GM18502 (cell line): ENCODE measurements at regions not wholly inside any gene's neighbourhood (a gene's known extent, or its start where the extent isn't known, plus 50 kb on each side); places are given as distances from the start of the nearest gene placed in this dataset.

ENCODE experiments used
- ATAC-seq: cut with Tn5 transposase; IDR thresholded peaks from one replicate; pipeline ENCODE4 v1.9.1; 2021; ENCODE audit warnings: mild to moderate bottlenecking; ENCODE audit not compliant: unreplicated experiment, poor library complexity

DNA sequence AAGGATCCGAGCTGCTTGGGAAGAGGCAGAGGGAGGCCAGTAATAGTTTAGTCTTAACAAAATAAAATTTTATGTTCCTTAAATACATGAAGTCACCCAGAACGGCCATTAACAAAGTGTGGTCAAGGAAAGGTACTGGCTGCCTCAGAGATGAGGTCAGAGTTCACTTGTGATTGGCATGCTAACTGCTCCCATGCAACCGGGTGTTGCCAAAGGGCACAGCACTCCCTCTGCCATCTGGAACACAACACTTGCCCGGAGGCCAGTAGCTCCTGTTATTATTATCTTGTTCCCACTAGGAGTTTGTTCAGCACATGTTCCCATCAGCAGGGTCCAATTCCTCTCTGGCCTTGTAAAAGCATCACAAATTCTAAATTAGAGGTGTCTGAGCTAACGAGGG, 207.0 kb downstream of the CYP26B1 start:
- no peak for ATAC-seq

GRCh38 chr2:71939588-71940535, 207.8 kb downstream of the CYP26B1 start:
- ATAC-seq, result no peak

- ATAC-seq, result no peak
Observed at GRCh38 chr2:71938659-71939587, 208.7 kb downstream of the CYP26B1 start.

GRCh38 chr2:71938108-71938507, 209.6 kb downstream of the CYP26B1 start:
- ATAC-seq, result no peak

DNA sequence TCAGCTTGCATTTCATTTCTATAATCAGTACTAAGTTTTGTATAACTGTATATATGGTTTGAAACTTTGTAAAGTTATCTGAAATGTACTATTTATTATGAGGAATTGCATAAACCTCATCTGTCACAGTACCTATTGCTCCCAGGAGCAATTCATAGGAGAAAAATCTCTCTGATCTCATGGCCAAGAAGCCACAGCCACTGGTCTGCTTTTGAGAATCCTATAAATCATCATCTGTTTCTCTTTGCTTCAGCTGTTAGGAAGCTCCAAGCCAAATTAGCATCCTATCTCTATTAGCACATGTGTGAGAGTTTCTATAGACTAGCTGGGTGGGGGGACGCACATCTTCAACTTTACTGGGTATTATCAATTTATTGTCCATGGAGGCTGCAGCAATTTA, 210.3 kb downstream of the CYP26B1 start:
- no peak for ATAC-seq

DNA sequence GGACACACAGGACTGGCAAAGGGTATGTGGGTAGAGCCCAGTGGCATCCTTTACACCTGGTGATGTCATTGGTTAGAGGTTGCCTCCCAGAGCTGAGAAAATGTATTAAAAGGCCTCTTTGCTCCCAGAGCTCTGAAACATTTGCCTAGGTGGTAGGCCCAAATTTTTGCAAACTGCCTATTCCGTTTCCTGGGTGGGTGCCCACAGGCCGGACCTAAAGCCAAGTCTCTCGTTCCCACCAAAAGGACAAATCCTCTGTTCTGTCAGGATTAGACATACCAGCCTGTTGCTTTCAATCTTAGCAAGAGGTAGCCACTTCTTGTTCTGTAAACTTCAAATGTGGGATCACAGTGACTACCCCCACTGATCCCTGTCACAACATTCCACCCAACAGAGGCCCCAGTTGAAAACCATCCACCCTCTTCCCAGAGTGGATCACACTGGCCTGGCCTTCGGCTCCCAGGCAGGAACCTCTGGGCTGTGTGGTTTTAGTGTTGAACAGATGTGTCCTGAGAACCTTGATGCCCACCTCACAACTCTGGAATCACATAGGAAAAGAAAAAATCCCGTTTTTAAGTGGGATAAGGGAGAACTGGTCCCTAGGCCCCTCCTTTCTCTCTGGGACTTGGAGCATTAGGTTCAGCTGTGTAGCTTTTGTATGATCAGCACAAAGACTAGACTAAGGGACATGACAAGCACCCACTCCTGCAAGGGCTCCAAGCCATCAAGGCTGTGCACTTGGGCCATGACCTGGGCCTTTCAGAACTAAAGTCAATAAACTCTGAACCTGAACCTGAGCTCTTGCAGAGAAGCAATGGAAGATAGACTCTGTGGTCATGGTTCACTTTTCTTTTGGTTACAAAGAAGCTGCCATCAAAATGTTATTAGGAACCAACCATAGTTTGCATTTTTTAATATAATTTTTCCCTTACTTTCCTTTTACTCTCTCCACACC, 211.3 kb downstream of the CYP26B1 start:
- ATAC-seq, result no peak

DNA sequence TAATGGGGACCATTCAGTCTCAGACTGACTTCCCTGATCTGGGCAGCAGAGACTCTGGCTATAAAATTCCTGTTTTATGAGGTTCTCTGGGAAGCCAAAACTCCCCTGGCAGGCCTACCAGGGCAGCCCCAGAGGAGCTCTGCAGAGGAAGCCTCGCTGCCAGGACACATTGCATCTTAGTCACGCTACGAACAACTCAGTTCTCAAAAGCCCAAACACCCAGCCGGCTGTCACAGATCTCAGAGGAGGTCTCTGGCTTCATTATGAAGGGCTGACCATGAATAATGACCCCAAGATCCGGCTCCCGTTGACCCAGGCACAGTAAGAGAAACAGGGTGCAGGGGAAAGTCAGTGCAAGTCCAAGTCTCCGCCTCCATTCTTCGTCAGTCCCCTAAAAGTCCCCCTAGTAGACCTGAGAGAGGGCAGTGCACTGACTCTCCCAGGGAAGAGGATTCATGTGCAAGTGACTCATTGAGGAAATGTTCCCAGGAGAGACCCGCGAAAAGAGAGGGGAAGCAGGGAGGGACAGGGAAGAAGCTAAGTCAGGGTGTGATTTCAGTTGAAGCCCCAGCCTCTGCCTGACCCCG, 212.3 kb downstream of the CYP26B1 start:
- ATAC-seq, result no peak

GRCh38 chr2:71934595-71935261, 212.9 kb downstream of the CYP26B1 start:
- no peak for ATAC-seq

- ATAC-seq, result no peak
Observed at GRCh38 chr2:71934320-71934593, 213.4 kb downstream of the CYP26B1 start.

GRCh38 chr2:71933467-71934319, 214.0 kb downstream of the CYP26B1 start:
- no peak for ATAC-seq

DNA sequence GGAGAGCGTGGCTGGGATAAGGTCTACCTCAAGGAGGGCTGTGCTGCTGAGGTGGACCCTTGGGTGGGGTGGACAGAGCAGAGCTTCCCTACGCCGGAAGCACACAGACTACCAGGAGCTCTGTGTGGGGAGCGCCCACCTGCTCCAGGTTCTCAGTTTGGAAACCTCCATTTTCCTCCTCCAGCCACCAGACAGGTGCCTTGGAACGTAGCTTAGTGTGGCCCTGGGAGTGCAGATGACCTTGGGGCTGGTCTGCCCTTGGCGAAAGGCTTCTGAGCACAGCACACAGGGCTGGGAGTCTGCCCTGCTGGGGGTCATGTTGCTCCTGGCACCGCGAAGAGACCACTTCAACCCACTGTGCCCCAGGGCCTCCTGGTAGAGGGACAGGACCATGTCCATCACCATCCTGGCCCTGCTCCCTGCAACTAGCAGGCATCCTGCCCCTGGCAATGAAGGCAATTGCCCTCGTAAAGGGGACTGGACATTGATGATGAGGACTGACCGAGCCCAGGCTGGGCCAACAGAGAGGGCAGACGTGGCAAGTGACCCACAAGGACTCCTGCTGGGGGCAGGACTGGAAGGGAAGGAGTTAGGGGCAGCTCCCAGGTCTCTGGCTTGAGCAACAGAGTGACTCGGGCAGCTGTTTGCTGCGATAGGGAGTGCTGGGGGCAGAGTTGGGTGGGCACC, 214.7 kb downstream of the CYP26B1 start:
- no peak for ATAC-seq

- ATAC-seq, result no peak
Observed at GRCh38 chr2:71932037-71932779, 215.5 kb downstream of the CYP26B1 start.

GRCh38 chr2:71930049-71930681, 217.5 kb downstream of the CYP26B1 start:
- ATAC-seq, result no peak

GRCh38 chr2:71929482-71929772, 218.2 kb downstream of the CYP26B1 start:
- ATAC-seq, result no peak

DNA sequence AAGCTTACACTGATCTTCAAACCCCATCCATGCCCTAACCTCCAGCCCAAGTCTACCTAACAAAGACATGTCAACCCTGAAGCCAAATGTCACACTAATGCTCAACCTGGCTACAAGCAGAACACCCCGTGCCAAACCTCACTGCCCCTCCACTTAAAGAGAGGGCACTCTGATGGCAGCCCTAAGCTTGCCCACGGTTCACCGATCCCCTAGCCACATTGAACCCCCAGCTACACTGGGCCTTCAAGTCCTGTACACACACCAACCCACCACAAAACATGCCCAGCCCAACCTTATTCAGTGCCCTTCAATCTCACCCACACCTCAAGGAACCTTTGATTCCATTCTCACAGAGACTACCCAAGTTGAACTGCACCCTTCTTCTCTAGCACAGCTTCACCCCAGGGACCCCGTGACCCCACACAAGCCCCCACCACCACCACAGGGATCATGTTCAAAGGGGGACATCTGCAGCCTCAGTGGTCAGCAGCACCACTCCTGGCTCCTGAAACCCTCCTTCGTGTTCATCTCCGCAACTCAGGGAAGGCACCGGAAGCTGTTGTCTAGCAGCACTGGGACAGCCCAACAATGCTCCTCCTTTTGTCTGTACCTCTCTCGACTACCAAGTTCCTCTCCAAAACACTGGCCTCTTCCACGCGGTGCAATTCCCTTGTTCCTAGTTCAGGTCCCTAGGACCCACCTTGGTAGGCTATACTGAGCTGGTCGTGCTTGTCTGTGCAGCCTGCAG, 218.8 kb downstream of the CYP26B1 start:
- ATAC-seq, result no peak
